ENCODE measurements at regions not wholly inside any gene's neighbourhood (a gene's known extent, or its start where the extent isn't known, plus 50 kb on each side); places are given as distances from the start of the nearest gene placed in this dataset.

GRCh38 chr4:181606300-181606699, 636.9 kb upstream of the TENM3 start:
- no peak overlapping the region for H3K4me3 ChIP-seq
- H3K27ac ChIP-seq: no peak overlapping the region
- H3K4me1 ChIP-seq: no peaks in the 10 kb centered on the region
- intact Hi-C loops (cut with DNase I): no loop called here
- H3K27me3 ChIP-seq: no peaks in the 10 kb centered on the region
- H3K9me3 ChIP-seq: no peaks in the 10 kb centered on the region
- DNase-seq (no peak), ATAC-seq (no peak)
- H3K36me3 ChIP-seq: no peaks in the 10 kb centered on the region
- TF ChIP-seq CTCF (IDR thresholded peaks at IDR 0.05): no peak

- no peaks in the 10 kb centered on the region for H3K36me3 ChIP-seq
- DNase-seq (no peak), ATAC-seq (no peak)
- intact Hi-C loops (cut with DNase I): no loop called here
- no peaks in the 10 kb centered on the region for H3K4me1 ChIP-seq
- no peak for TF ChIP-seq CTCF (IDR thresholded peaks at IDR 0.05)
- no peak overlapping the region for H3K27ac ChIP-seq
- no peak overlapping the region for H3K4me3 ChIP-seq
- no peaks in the 10 kb centered on the region for H3K9me3 ChIP-seq
- H3K27me3 ChIP-seq: no peaks in the 10 kb centered on the region
Measured at GRCh38 chr4:181608181-181608580, 635.0 kb upstream of the TENM3 start.

GRCh38 chr4:181611033-181611711, 632.0 kb upstream of the TENM3 start:
- no peaks in the 10 kb centered on the region for H3K9me3 ChIP-seq
- TF ChIP-seq CTCF (IDR thresholded peaks at IDR 0.05): no peak
- H3K27ac ChIP-seq: no peak overlapping the region
- ATAC-seq: no peak
- H3K4me3 ChIP-seq: no peak overlapping the region
- H3K4me1 ChIP-seq: no peaks in the 10 kb centered on the region
- DNase-seq: no peak
- no peaks in the 10 kb centered on the region for H3K27me3 ChIP-seq
- no peaks in the 10 kb centered on the region for H3K36me3 ChIP-seq
- intact Hi-C loops (cut with DNase I): no loop called here

GRCh38 chr4:181611946-181612600, 631.1 kb upstream of the TENM3 start:
- ATAC-seq: no peak

GRCh38 chr4:181613200-181613599, 630.0 kb upstream of the TENM3 start:
- Histone ChIP-seq H3K36me3 (no peaks in the 10 kb centered on the region), H3K4me3 (no peak overlapping the region), H3K9me3 (no peaks in the 10 kb centered on the region), H3K27me3 (no peaks in the 10 kb centered on the region), H3K4me1 (no peaks in the 10 kb centered on the region), H3K27ac (no peak overlapping the region)
- no peak for ATAC-seq
- intact Hi-C loops (cut with DNase I): no loop called here
- TF ChIP-seq CTCF (IDR thresholded peaks at IDR 0.05): no peak
- no peak for DNase-seq

More at GRCh38 chr4:181611946-181612600, 631.1 kb upstream of the TENM3 start:
- Histone ChIP-seq H3K27me3 (no peaks in the 10 kb centered on the region), H3K4me1 (no peaks in the 10 kb centered on the region), H3K36me3 (no peaks in the 10 kb centered on the region), H3K9me3 (no peaks in the 10 kb centered on the region), H3K27ac (no peak overlapping the region), H3K4me3 (no peak overlapping the region)
- intact Hi-C loops (cut with DNase I): no loop called here
- DNase-seq: no peak
- no peak for TF ChIP-seq CTCF (IDR thresholded peaks at IDR 0.05)
